Fibroblast of lung (primary cell): ENCODE measurements at regions not wholly inside any gene's neighbourhood (a gene's known extent, or its start where the extent isn't known, plus 50 kb on each side); places are given as distances from the start of the nearest gene placed in this dataset.

Experiments
- DNase-seq, 2 donors: peaks; one replicate each; pipeline versions ENCODE4 v3.0.0 to v3.0.0-alpha.2; 2010; ENCODE audit warnings: low read depth in 2 of 2
- H2AFZ ChIP-seq: 2 replicates; pipeline ENCODE4 v1.5.1; 2012; ENCODE audit warnings: low read length, control low read depth, inconsistent platforms
- H3K27ac ChIP-seq: 2 replicates; pipeline ENCODE4 v1.5.1; 2011; ENCODE audit warnings: low read length, control low read depth; ENCODE audit not compliant: insufficient read depth
- H3K27me3 ChIP-seq: 2 replicates; pipeline ENCODE4 v1.5.1; 2011; ENCODE audit warnings: mild to moderate bottlenecking, low read length; ENCODE audit not compliant: control insufficient read depth, insufficient read depth
- H3K36me3 ChIP-seq: 2 replicates; pipeline ENCODE4 v1.5.1; 2011; ENCODE audit warnings: low read length; ENCODE audit not compliant: control insufficient read depth, insufficient read depth
- H3K4me1 ChIP-seq: 2 replicates; pipeline ENCODE4 v1.5.1; 2011; ENCODE audit warnings: low read length; ENCODE audit not compliant: control insufficient read depth, insufficient read depth; ENCODE audit errors: extremely low read depth
- H3K4me2 ChIP-seq: 2 replicates; pipeline ENCODE4 v1.5.1; 2011; ENCODE audit warnings: low read length, control low read depth; ENCODE audit not compliant: insufficient read depth; ENCODE audit errors: extremely low read depth
- H3K4me3 ChIP-seq, 4 experiments: fragments of 200-600 bp in 1 of 4; sonication (generic) in 1 of 4; replicated peaks in 1 of 4; 2 replicates each; pipeline ENCODE4 v1.5.1; 2011 to 2016; ENCODE audit warnings: low read length in 4 of 4, low read depth in 3 of 4, mild to moderate bottlenecking in 3 of 4, control low read depth in 2 of 4, inconsistent platforms in 1 of 4, mixed read lengths in 1 of 4; ENCODE audit not compliant: insufficient read depth in 1 of 4; ENCODE audit errors: control extremely low read depth in 1 of 4
- H3K79me2 ChIP-seq: 2 replicates; pipeline ENCODE4 v1.5.1; 2012; ENCODE audit warnings: mild to moderate bottlenecking, low read length, inconsistent platforms; ENCODE audit not compliant: control insufficient read depth, insufficient read depth
- H3K9ac ChIP-seq: 2 replicates; pipeline ENCODE4 v1.5.1; 2011; ENCODE audit warnings: mild to moderate bottlenecking, low read length, control low read depth; ENCODE audit not compliant: insufficient read depth
- H3K9me3 ChIP-seq: 2 replicates; pipeline ENCODE4 v1.5.1; 2012; ENCODE audit warnings: low read depth, low read length; ENCODE audit not compliant: control insufficient read depth, insufficient read depth
- H4K20me1 ChIP-seq: 2 replicates; pipeline ENCODE4 v1.5.1; 2011; ENCODE audit warnings: low read length; ENCODE audit not compliant: control insufficient read depth, insufficient read depth; ENCODE audit errors: extremely low read depth
- CTCF ChIP-seq, 2 donors: IDR thresholded peaks in 1 of 2; conservative IDR thresholded peaks in 1 of 2; 1 replicate in 1 of 2; 2 replicates in 1 of 2; pipeline ENCODE4 v1.5.1; 2011 to 2012; ENCODE audit warnings: low read length in 2 of 2, control low read depth in 1 of 2, inconsistent platforms in 1 of 2, low read depth in 1 of 2, mild to moderate bottlenecking in 1 of 2
- EZH2 ChIP-seq: IDR thresholded peaks from 2 replicates; pipeline ENCODE4 v1.5.1; 2012; ENCODE audit warnings: low read length, control low read depth, mild to moderate bottlenecking; ENCODE audit errors: missing control alignments

- H3K4me2 ChIP-seq: no peak overlapping the region
- no peak for DNase-seq
- H2AFZ ChIP-seq: no peak overlapping the region
- no peaks in the 10 kb centered on the region for H3K79me2 ChIP-seq
- no peak overlapping the region for H3K4me3 ChIP-seq
- no peaks in the 10 kb centered on the region for H3K9me3 ChIP-seq
- no peaks in the 10 kb centered on the region for H4K20me1 ChIP-seq
- no peaks in the 10 kb centered on the region for H3K27me3 ChIP-seq
- no peak overlapping the region for H3K9ac ChIP-seq
- H3K27ac ChIP-seq: no peak overlapping the region
- no peaks in the 10 kb centered on the region for H3K4me1 ChIP-seq
- no peaks in the 10 kb centered on the region for H3K36me3 ChIP-seq
- no peak for TF ChIP-seq CTCF (conservative IDR thresholded peaks at IDR 0.05 in 1 of 2, IDR thresholded peaks at IDR 0.05 in 1 of 2; ENCODE audit: low read depth in 1 of 2, low read length in 2 of 2)
- TF ChIP-seq EZH2: no peak
These were observed 64.1 kb upstream of the GMNC start for GRCh38 chr3:190926619-190927018.

GRCh38 chr3:190912736-190913135, 50.2 kb upstream of the GMNC start:
- Histone ChIP-seq H3K79me2 (no peaks in the 10 kb centered on the region), H3K4me3 (no peak overlapping the region), H3K36me3 (no peaks in the 10 kb centered on the region), H3K4me2 (no peak overlapping the region), H3K4me1 (no peaks in the 10 kb centered on the region), H3K9me3 (no peaks in the 10 kb centered on the region), H3K9ac (no peak overlapping the region), H3K27me3 (no peaks in the 10 kb centered on the region), H3K27ac (no peak overlapping the region), H2AFZ (no peak overlapping the region), H4K20me1 (no peaks in the 10 kb centered on the region)
- TF ChIP-seq CTCF (conservative IDR thresholded peaks at IDR 0.05 in 1 of 2, IDR thresholded peaks at IDR 0.05 in 1 of 2; ENCODE audit: low read depth in 1 of 2, low read length in 2 of 2) (no peak), EZH2 (no peak)
- DNase-seq: peak in 1 of 2 donors; percentile 2
